A549 (cell line): ENCODE measurements at regions not wholly inside any gene's neighbourhood (a gene's known extent, or its start where the extent isn't known, plus 50 kb on each side); places are given as distances from the start of the nearest gene placed in this dataset.

ENCODE experiments used
- ATAC-seq, 2 experiments: fragments of 200-7000 bp in 1 of 2; fragments of >200 bp in 1 of 2; cut with Nextera tagmentation in 1 of 2; cut with Tn5 transposase in 1 of 2; 3 replicates each; pipeline versions ENCODE4 v1.8.0 to v1.9.1; 2018 to 2020; ENCODE audit warnings: mild to moderate bottlenecking in 1 of 2, moderate library complexity in 1 of 2
- CTCF ChIA-PET: fragments of 300-600 bp; sonication (Branson Sonifier 250); formaldehyde crosslinking; extraction: SDS; loops from one replicate; lab custom pipeline; 2021; ENCODE audit warnings: antibody characterized with exemption, inconsistent platforms; lab: Yijun Ruan, JAX
- POLR2A ChIA-PET: fragments of 350-600 bp; formaldehyde crosslinking; extraction: SDS; loops from one replicate; lab custom pipeline; 2021; ENCODE audit warnings: antibody characterized with exemption, inconsistent platforms; lab: Yijun Ruan, JAX
- DNase-seq, 2 experiments: peaks; one replicate each; pipeline versions ENCODE4 v3.0.0 to v3.0.0-alpha.2; 2011 to 2016; ENCODE audit warnings: low read depth in 1 of 2, low spot score in 1 of 2
- FAIRE-seq: peaks from 2 replicates; lab custom pipeline; 2011; peaks lifted over from hg19 to GRCh38; lab: Jason Lieb, UNC
- H3K27ac ChIP-seq, 2 experiments: fragments of >200 bp; sonication (Bioruptor Twin); formaldehyde crosslinking; 3 replicates each; pipeline ENCODE4 v1.5.1; 2016 to 2017
- H3K4me1 ChIP-seq: fragments of >200 bp; sonication (Bioruptor Twin); formaldehyde crosslinking; 3 replicates; pipeline ENCODE4 v1.6.1; 2016
- H3K4me2 ChIP-seq: fragments of >200 bp; sonication (Bioruptor Twin); formaldehyde crosslinking; 3 replicates; pipeline ENCODE4 v1.6.1; 2016
- H3K4me3 ChIP-seq: fragments of >200 bp; sonication (Bioruptor Twin); formaldehyde crosslinking; 3 replicates; pipeline ENCODE4 v1.5.1; 2016
- H3K9me3 ChIP-seq: fragments of >200 bp; sonication (Bioruptor Twin); formaldehyde crosslinking; 3 replicates; pipeline ENCODE4 v1.6.1; 2016
- BHLHE40 ChIP-seq: IDR thresholded peaks from 2 replicates; pipeline ENCODE4 v1.6.1; 2012; ENCODE audit warnings: low read depth, low read length, inconsistent platforms
- CHD2 ChIP-seq: fragments of 150-350 bp; IDR thresholded peaks from 2 replicates; pipeline ENCODE4 v1.6.1; 2014; ENCODE audit warnings: low read length; ENCODE audit not compliant: partially characterized antibody
- CHD4 ChIP-seq: fragments of 200-600 bp; sonication (generic); IDR thresholded peaks from 2 replicates; pipeline ENCODE4 v1.6.1; 2016; ENCODE audit warnings: antibody characterized with exemption, mild to moderate bottlenecking, borderline replicate concordance
- ELK1 ChIP-seq: fragments of 150-350 bp; IDR thresholded peaks from 2 replicates; pipeline ENCODE4 v1.6.1; 2014; ENCODE audit warnings: low read depth, mild to moderate bottlenecking, low read length
- FOSL2 ChIP-seq, 2 experiments: fragments of 450-650 bp in 1 of 2; fragments of >200 bp in 1 of 2; sonication (Bioruptor Twin) in 1 of 2; formaldehyde crosslinking; IDR thresholded peaks; 2 replicates each; pipeline versions ENCODE4 v1.5.0 to v1.6.1; 2016 to 2020; ENCODE audit warnings: mild to moderate bottlenecking in 1 of 2, moderate library complexity in 1 of 2
- GATA3 ChIP-seq: IDR thresholded peaks from 2 replicates; pipeline ENCODE4 v1.6.1; 2012; ENCODE audit warnings: borderline replicate concordance
- HDAC2 ChIP-seq: fragments of 200-600 bp; sonication (generic); IDR thresholded peaks from 2 replicates; pipeline ENCODE4 v1.6.1; 2016
- HEYL ChIP-seq: fragments of 250-450 bp; sonication (Bioruptor Pico); IDR thresholded peaks from 2 replicates; pipeline ENCODE4 v1.8.0; 2021; ENCODE audit warnings: mild to moderate bottlenecking, moderate library complexity
- HMGXB4 ChIP-seq: fragments of 250-450 bp; sonication (Bioruptor Pico); IDR thresholded peaks from 2 replicates; pipeline ENCODE4 v1.5.0; 2021; ENCODE audit warnings: mild to moderate bottlenecking, moderate library complexity, borderline replicate concordance
- HOXB13 ChIP-seq: fragments of 250-450 bp; sonication (Bioruptor Pico); IDR thresholded peaks from 2 replicates; pipeline ENCODE4 v1.5.0; 2020; ENCODE audit warnings: low read depth, mild to moderate bottlenecking, moderate library complexity
- JUN ChIP-seq, 2 experiments: fragments of >200 bp; sonication (Bioruptor Twin); formaldehyde crosslinking; IDR thresholded peaks; 2 replicates in 1 of 2; 3 replicates in 1 of 2; pipeline ENCODE4 v1.6.1; 2016 to 2017
- MAZ ChIP-seq: fragments of 150-350 bp; IDR thresholded peaks from 2 replicates; pipeline ENCODE4 v1.6.1; 2014; ENCODE audit warnings: antibody characterized with exemption, low read depth, low read length, borderline replicate concordance
- MYC ChIP-seq: IDR thresholded peaks from 2 replicates; pipeline ENCODE4 v1.6.1; 2012; ENCODE audit warnings: mild to moderate bottlenecking, inconsistent platforms, low read length, improper control_type of control experiment, borderline replicate concordance
- NR3C1 ChIP-seq: fragments of >200 bp; sonication (Bioruptor Twin); formaldehyde crosslinking; IDR thresholded peaks from 3 replicates; pipeline ENCODE4 v1.6.1; 2017
- RAD21 ChIP-seq, 2 experiments: fragments of >200 bp in 1 of 2; sonication (Bioruptor Twin) in 1 of 2; formaldehyde crosslinking in 1 of 2; IDR thresholded peaks in 1 of 2; conservative IDR thresholded peaks in 1 of 2; 2 replicates in 1 of 2; 3 replicates in 1 of 2; pipeline ENCODE4 v1.6.1; 2012 to 2018; ENCODE audit warnings: inconsistent platforms in 1 of 2
- RFX5 ChIP-seq: fragments of 450-650 bp; IDR thresholded peaks from 2 replicates; pipeline ENCODE4 v1.7.1; 2014; ENCODE audit warnings: antibody characterized with exemption, mild to moderate bottlenecking, moderate library complexity
- USF2 ChIP-seq: fragments of 450-650 bp; IDR thresholded peaks from 2 replicates; pipeline ENCODE4 v1.6.1; 2014; ENCODE audit warnings: antibody characterized with exemption
- ZFP36 ChIP-seq: fragments of 450-650 bp; IDR thresholded peaks from 2 replicates; pipeline ENCODE4 v1.6.1; 2014; ENCODE audit warnings: borderline replicate concordance; ENCODE audit not compliant: partially characterized antibody
- WGBS: methylation state at CpG from one replicate; pipeline ENCODE4 v1.1.6; 2017; ENCODE audit errors: missing lambda C conversion rate; 5-methylcytosine and 5-hydroxymethylcytosine counted together
- TF ChIP-seq, protein P1 (sequence below): fragments of 200-600 bp; sonication (generic); IDR thresholded peaks from 2 replicates; pipeline ENCODE4 v1.6.1; 2016; ENCODE audit warnings: antibody characterized with exemption, mild to moderate bottlenecking, moderate library complexity

- TF ChIP-seq GATA3 (no peak), FOSL2 (IDR thresholded peaks at IDR 0.05) (no peak), FOSL2 (CRISPR knock-in tag; IDR thresholded peaks at IDR 0.05) (no peak), HMGXB4 (CRISPR knock-in tag) (no peak), HDAC2 (no peak)
Observed at GRCh38 chr18:78736015-78736690, 243.5 kb upstream of the SALL3 start (continued).

- H3K4me2 ChIP-seq, result no peak overlapping the region
- ATAC-seq (no peak), FAIRE-seq (no peak), DNase-seq (no peak)
- no peaks in the 10 kb centered on the region for H3K9me3 ChIP-seq
- no peaks in the 10 kb centered on the region for H3K4me1 ChIP-seq
- 19% methylated on average over 13 of the region's 17 CpGs for WGBS
- no peak overlapping the region for H3K27ac ChIP-seq
- POLR2A ChIA-PET, result no interaction called here
- CTCF ChIA-PET, result interaction anchor here (1.0 kb wide), 1 partner anchor 643 kb away, joined by 3 read pairs; no protein-coding TSS in a partner anchor
- H3K4me3 ChIP-seq, result no peak overlapping the region
- TF ChIP-seq JUN (IDR thresholded peaks at IDR 0.05) (no peak), RFX5 (no peak), HOXB13 (CRISPR knock-in tag) (no peak), NR3C1 (no peak), MYC (no peak), RAD21 (conservative IDR thresholded peaks at IDR 0.05 in 1 of 2, IDR thresholded peaks at IDR 0.05 in 1 of 2) (no peak), ELK1 (no peak), CHD2 (no peak), MAZ (no peak), HEYL (CRISPR knock-in tag) (no peak), ZFP36 (no peak), USF2 (no peak), BHLHE40 (no peak), CHD4 (no peak)
- TF ChIP-seq, protein P1, sequence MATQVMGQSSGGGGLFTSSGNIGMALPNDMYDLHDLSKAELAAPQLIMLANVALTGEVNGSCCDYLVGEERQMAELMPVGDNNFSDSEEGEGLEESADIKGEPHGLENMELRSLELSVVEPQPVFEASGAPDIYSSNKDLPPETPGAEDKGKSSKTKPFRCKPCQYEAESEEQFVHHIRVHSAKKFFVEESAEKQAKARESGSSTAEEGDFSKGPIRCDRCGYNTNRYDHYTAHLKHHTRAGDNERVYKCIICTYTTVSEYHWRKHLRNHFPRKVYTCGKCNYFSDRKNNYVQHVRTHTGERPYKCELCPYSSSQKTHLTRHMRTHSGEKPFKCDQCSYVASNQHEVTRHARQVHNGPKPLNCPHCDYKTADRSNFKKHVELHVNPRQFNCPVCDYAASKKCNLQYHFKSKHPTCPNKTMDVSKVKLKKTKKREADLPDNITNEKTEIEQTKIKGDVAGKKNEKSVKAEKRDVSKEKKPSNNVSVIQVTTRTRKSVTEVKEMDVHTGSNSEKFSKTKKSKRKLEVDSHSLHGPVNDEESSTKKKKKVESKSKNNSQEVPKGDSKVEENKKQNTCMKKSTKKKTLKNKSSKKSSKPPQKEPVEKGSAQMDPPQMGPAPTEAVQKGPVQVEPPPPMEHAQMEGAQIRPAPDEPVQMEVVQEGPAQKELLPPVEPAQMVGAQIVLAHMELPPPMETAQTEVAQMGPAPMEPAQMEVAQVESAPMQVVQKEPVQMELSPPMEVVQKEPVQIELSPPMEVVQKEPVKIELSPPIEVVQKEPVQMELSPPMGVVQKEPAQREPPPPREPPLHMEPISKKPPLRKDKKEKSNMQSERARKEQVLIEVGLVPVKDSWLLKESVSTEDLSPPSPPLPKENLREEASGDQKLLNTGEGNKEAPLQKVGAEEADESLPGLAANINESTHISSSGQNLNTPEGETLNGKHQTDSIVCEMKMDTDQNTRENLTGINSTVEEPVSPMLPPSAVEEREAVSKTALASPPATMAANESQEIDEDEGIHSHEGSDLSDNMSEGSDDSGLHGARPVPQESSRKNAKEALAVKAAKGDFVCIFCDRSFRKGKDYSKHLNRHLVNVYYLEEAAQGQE, result no peak
Observed at GRCh38 chr18:78737006-78737915, 242.4 kb upstream of the SALL3 start.
